Suprapubic skin (tissue), 4 donors: ENCODE measurements at regions not wholly inside any gene's neighbourhood (a gene's known extent, or its start where the extent isn't known, plus 50 kb on each side); places are given as distances from the start of the nearest gene placed in this dataset.

Experiments
- DNase-seq, 2 donors: peaks; one replicate each; pipeline ENCODE4 v3.0.0-alpha.2; 2019; ENCODE audit warnings: low spot score in 2 of 2
- H3K27ac ChIP-seq: fragments of 200-600 bp; sonication (generic); one replicate; pipeline ENCODE4 v1.5.1; 2019
- H3K27me3 ChIP-seq: fragments of 200-600 bp; sonication (generic); one replicate; pipeline ENCODE4 v1.5.1; 2019
- H3K36me3 ChIP-seq: fragments of 200-600 bp; sonication (generic); one replicate; pipeline ENCODE4 v1.5.1; 2019
- H3K4me1 ChIP-seq: fragments of 200-600 bp; sonication (generic); one replicate; pipeline ENCODE4 v1.5.1; 2019
- H3K4me3 ChIP-seq: fragments of 200-600 bp; sonication (generic); one replicate; pipeline ENCODE4 v1.5.1; 2019; ENCODE audit warnings: mild to moderate bottlenecking
- H3K9me3 ChIP-seq: fragments of 200-600 bp; sonication (generic); one replicate; pipeline ENCODE4 v1.5.1; 2019
- EP300 ChIP-seq: sonication (generic); formaldehyde crosslinking; IDR thresholded peaks from one replicate; pipeline ENCODE4 v1.6.1; 2017; ENCODE audit warnings: antibody characterized with exemption
- POLR2A ChIP-seq, 2 donors: fragments of 450-650 bp; IDR thresholded peaks; one replicate each; pipeline ENCODE4 v1.6.1; 2017; ENCODE audit warnings: antibody characterized with exemption in 2 of 2, mild to moderate bottlenecking in 2 of 2, moderate library complexity in 2 of 2
- POLR2AphosphoS5 ChIP-seq, 3 donors: sonication (generic); formaldehyde crosslinking; IDR thresholded peaks; one replicate each; pipeline ENCODE4 v1.6.1; 2017; ENCODE audit warnings: antibody characterized with exemption in 3 of 3
- WGBS: methylation state at CpG from one replicate; pipeline ENCODE4 v1.1.5; 2018; 5-methylcytosine and 5-hydroxymethylcytosine counted together
- TF ChIP-seq, protein P1 (sequence below), 2 donors: fragments of 200-600 bp in 1 of 2; fragments of 450-650 bp in 1 of 2; sonication (generic) in 1 of 2; IDR thresholded peaks; one replicate each; pipeline ENCODE4 v1.5.1; 2016 to 2019; ENCODE audit warnings: antibody characterized with exemption in 2 of 2, mild to moderate bottlenecking in 1 of 2, moderate library complexity in 1 of 2

DNA sequence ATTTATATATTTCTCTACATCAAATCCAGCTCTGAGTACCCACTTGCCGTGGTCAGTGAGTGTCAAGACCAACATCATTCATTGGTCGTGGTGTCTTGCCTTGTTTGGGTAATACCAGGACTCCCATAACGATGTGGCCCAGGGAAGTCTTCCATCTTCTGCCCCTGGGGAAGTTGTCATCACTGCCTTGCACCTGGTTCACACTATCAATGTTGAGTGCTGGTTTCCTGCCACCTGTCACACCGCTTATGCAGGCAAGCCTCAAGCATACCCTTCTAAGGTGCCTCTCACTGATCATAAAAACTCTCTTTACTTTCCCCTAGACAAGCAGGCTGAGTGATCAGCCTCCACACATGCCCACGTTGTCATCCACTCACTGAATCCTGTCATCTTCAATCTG is 382.4 kb downstream of the KCTD12 start:
- TF ChIP-seq POLR2AphosphoS5 (IDR thresholded peaks at IDR 0.05) = no peak
- no peak for TF ChIP-seq EP300
- TF ChIP-seq, protein P1, sequence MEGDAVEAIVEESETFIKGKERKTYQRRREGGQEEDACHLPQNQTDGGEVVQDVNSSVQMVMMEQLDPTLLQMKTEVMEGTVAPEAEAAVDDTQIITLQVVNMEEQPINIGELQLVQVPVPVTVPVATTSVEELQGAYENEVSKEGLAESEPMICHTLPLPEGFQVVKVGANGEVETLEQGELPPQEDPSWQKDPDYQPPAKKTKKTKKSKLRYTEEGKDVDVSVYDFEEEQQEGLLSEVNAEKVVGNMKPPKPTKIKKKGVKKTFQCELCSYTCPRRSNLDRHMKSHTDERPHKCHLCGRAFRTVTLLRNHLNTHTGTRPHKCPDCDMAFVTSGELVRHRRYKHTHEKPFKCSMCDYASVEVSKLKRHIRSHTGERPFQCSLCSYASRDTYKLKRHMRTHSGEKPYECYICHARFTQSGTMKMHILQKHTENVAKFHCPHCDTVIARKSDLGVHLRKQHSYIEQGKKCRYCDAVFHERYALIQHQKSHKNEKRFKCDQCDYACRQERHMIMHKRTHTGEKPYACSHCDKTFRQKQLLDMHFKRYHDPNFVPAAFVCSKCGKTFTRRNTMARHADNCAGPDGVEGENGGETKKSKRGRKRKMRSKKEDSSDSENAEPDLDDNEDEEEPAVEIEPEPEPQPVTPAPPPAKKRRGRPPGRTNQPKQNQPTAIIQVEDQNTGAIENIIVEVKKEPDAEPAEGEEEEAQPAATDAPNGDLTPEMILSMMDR (IDR thresholded peaks at IDR 0.05) = no peak
- no peak for TF ChIP-seq POLR2A (IDR thresholded peaks at IDR 0.05)
- no peaks in the 10 kb centered on the region for H3K4me1 ChIP-seq
- WGBS = 63% methylated on average over 5 of the region's 5 CpGs
- H3K36me3 ChIP-seq = no peaks in the 10 kb centered on the region
- no peak for DNase-seq
- H3K27ac ChIP-seq = no peak overlapping the region
- H3K4me3 ChIP-seq = no peak overlapping the region
- H3K9me3 ChIP-seq = no peaks in the 10 kb centered on the region
- no peaks in the 10 kb centered on the region for H3K27me3 ChIP-seq

DNA sequence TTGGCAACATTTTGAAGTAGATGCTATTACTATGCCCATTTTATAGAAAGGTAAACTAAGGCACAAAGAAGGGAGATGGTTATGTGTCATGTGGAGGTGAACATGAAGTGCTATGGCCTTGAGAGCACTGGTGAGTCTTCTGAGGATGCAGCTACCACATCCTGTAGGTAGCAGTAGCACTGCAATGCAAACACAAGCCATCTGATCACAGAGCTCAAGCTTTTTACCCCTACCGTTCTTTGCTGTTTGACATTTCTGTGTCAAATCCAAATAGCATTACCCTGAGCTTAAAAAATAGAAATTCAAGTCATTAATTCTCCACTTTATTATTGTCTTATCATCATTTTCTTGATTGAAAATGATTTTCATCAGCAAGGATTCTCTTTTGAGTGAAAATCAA is 382.9 kb downstream of the KCTD12 start:
- H3K4me1 ChIP-seq = no peaks in the 10 kb centered on the region
- H3K9me3 ChIP-seq = no peaks in the 10 kb centered on the region
- DNase-seq = no peak
- no peaks in the 10 kb centered on the region for H3K27me3 ChIP-seq
- TF ChIP-seq POLR2A (IDR thresholded peaks at IDR 0.05) (no peak), POLR2AphosphoS5 (IDR thresholded peaks at IDR 0.05) (no peak), EP300 (no peak)
- TF ChIP-seq, protein P1 (IDR thresholded peaks at IDR 0.05) = no peak
- no peak overlapping the region for H3K27ac ChIP-seq
- H3K4me3 ChIP-seq = no peak overlapping the region
- no peaks in the 10 kb centered on the region for H3K36me3 ChIP-seq
- whole genome bisulfite sequencing = 85% methylated on average over 1 of the region's 1 CpG

DNA sequence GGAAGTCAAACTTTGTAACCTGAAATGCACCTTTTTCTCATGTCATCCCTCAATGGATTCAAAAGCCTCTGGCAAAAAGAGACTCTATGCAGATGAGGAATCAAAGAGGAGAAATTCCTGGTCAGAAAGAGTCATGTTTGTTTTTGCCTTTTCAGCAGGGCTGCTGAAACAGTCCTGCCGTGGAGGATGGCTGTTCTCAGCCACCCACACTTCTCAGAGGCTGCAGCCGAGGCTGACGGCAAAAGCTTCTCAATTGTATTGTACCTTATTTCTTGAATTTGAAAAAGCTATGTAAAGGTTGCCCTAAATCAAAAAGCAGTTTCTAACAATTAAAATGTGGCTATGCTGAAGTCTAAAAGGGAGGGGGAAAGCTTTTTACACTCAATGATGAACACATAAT is 385.3 kb downstream of the KCTD12 start:
- Histone ChIP-seq H3K36me3 (no peaks in the 10 kb centered on the region), H3K4me3 (no peak overlapping the region), H3K9me3 (no peaks in the 10 kb centered on the region), H3K27me3 (no peaks in the 10 kb centered on the region), H3K27ac (no peak overlapping the region), H3K4me1 (no peaks in the 10 kb centered on the region)
- WGBS = 37% methylated on average over 3 of the region's 3 CpGs
- DNase-seq = no peak
- TF ChIP-seq EP300 = no peak
- TF ChIP-seq POLR2A (IDR thresholded peaks at IDR 0.05) = no peak
- TF ChIP-seq, protein P1 (IDR thresholded peaks at IDR 0.05) = no peak
- TF ChIP-seq POLR2AphosphoS5 (IDR thresholded peaks at IDR 0.05) = no peak

DNA sequence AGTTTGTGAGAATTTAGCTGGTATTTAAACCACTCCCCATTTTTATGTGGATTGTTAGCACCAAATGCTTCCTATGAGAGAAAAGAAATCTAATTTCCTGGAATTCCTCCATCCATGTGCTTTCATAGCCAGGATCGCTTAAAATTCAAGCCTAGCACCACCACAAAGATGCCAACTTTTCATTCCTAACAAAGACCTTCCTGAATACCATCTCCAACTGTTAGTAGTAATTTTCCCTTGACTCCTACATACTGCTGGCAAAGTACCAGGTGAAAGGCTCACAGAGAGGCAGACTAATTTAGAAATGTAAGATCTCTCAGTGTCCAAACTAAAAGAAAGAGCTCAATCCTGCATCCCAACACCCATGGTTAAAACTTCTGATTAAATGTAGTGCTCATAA is 386.3 kb downstream of the KCTD12 start:
- TF ChIP-seq POLR2A (IDR thresholded peaks at IDR 0.05) (no peak), EP300 (no peak), POLR2AphosphoS5 (IDR thresholded peaks at IDR 0.05) (no peak)
- TF ChIP-seq, protein P1 (IDR thresholded peaks at IDR 0.05) = no peak

DNA sequence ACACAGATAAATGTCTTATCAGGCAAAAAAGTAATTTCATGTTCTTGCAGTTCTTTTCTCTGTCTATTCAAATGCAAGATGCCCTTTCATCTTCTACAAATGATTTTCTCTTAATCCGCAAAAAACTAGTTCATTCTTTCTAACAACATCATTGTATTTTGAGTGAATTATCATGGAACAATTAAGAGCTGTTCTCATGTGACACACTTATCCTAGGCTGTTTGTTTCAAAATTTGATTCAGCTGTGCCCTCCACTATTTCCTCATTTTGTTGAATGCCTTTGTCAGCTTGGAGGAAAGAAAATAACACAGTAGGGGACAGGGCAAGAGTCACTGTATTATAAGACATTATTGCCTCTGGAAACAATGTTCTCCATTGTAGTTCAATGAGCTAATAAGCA is 396.9 kb downstream of the KCTD12 start:
- WGBS = 75% methylated on average over 1 of the region's 1 CpG
- DNase-seq = no peak

More for the DNA sequence above, 386.3 kb downstream of the KCTD12 start:
- no peak for DNase-seq
- WGBS = 63% methylated on average over 1 of the region's 1 CpG
- Histone ChIP-seq H3K27me3 (no peaks in the 10 kb centered on the region), H3K9me3 (no peaks in the 10 kb centered on the region), H3K27ac (no peak overlapping the region), H3K4me1 (no peaks in the 10 kb centered on the region), H3K36me3 (no peaks in the 10 kb centered on the region), H3K4me3 (no peak overlapping the region)

More for the DNA sequence above, 396.9 kb downstream of the KCTD12 start:
- Histone ChIP-seq H3K27me3 (no peaks in the 10 kb centered on the region), H3K36me3 (no peaks in the 10 kb centered on the region), H3K27ac (no peak overlapping the region), H3K4me3 (no peak overlapping the region), H3K4me1 (no peaks in the 10 kb centered on the region), H3K9me3 (no peaks in the 10 kb centered on the region)
- TF ChIP-seq POLR2AphosphoS5 (IDR thresholded peaks at IDR 0.05) (no peak), EP300 (no peak), POLR2A (IDR thresholded peaks at IDR 0.05) (no peak)
- TF ChIP-seq, protein P1 (IDR thresholded peaks at IDR 0.05) = no peak
